GM13977 (cell line): ENCODE measurements at regions not wholly inside any gene's neighbourhood (a gene's known extent, or its start where the extent isn't known, plus 50 kb on each side); places are given as distances from the start of the nearest gene placed in this dataset.

ENCODE experiments used
- DNase-seq: peaks from one replicate; pipeline ENCODE4 v3.0.0; 2012; ENCODE audit warnings: low spot score
- in situ Hi-C: fragments of 300-500 bp; cut with MboI; formaldehyde crosslinking; loops from one replicate; pipeline ENCODE4 v1.12.0; 2022; ENCODE audit warnings: low sequenced_read_pairs, low pct_unique_long_range_greater_than_20kb, mixed read lengths, inconsistent platforms; ENCODE audit not compliant: unreplicated experiment
- TF ChIP-seq, protein P1 (sequence below): IDR thresholded peaks from 2 replicates; pipeline ENCODE4 v1.5.1; 2012; ENCODE audit warnings: mild to moderate bottlenecking, control low read depth; ENCODE audit not compliant: insufficient read depth; ENCODE audit errors: extremely low read depth, missing control alignments

- in situ Hi-C loops: no loop called here
- TF ChIP-seq, protein P1, sequence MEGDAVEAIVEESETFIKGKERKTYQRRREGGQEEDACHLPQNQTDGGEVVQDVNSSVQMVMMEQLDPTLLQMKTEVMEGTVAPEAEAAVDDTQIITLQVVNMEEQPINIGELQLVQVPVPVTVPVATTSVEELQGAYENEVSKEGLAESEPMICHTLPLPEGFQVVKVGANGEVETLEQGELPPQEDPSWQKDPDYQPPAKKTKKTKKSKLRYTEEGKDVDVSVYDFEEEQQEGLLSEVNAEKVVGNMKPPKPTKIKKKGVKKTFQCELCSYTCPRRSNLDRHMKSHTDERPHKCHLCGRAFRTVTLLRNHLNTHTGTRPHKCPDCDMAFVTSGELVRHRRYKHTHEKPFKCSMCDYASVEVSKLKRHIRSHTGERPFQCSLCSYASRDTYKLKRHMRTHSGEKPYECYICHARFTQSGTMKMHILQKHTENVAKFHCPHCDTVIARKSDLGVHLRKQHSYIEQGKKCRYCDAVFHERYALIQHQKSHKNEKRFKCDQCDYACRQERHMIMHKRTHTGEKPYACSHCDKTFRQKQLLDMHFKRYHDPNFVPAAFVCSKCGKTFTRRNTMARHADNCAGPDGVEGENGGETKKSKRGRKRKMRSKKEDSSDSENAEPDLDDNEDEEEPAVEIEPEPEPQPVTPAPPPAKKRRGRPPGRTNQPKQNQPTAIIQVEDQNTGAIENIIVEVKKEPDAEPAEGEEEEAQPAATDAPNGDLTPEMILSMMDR: no peak
- no peak for DNase-seq
Measured at GRCh38 chr6:165229216-165229615, 80.2 kb downstream of the C6orf118 start.

- in situ Hi-C loops: no loop called here
- no peak for DNase-seq
- TF ChIP-seq, protein P1: no peak
Measured at GRCh38 chr6:165227644-165228329, 81.6 kb downstream of the C6orf118 start.

DNA sequence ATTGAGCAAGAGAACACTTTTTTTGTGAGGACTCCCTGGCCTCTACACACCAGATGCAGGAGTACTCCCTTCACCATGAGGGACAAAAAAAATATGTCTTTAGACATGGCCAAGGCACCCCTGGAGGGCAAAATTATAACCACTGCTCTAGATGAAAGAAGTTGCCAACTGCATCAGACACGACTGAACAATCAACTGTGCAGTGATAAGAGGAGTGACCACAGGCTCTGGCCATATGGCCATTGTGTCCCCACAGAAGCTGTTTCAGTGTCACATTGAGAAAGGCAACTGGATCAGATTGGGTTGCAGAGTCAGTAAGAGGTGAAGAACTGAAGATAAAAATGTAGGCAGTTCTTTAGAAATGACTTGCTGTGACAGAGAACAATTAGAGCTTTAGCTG, 85.7 kb downstream of the C6orf118 start:
- in situ Hi-C loops: no loop called here
- no peak for DNase-seq
- TF ChIP-seq, protein P1: no peak

- in situ Hi-C loops: no loop called here
- no peak for DNase-seq
- TF ChIP-seq, protein P1: no peak
Measured at GRCh38 chr6:165223101-165223500, 86.3 kb downstream of the C6orf118 start.

DNA sequence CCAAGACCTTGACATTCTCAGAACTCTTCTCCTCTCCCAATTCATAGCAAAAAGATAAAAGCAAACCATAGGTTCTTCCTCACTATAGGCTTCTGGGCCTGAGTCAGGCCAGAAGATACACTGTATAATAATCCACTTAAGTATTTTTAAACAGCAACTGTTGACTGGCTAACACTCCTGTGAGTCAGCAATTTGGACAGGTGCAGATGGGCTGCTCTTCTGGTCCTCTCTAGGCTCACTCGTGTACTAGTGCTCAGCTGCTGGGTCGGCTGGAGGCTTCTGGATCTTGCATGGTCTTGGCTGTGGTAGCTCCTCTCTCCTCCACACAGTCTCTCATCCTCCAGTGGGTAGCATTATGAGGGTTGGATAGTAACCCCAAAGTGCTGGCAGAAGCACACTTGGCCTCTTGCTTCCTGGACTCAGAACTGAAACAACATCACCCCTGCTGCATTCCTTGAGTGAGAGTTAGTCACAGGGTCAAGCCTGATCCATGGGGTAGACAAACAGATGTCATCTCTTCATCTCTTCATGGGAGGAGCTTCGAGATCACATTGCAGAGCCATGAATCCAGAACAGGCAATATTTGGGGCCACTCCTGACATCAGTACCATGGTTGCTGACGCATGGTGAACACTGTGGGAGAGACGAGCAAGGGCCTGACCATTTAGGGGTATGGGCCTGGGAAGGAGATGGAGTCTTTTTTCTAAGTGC, 86.9 kb downstream of the C6orf118 start:
- in situ Hi-C loops: no loop called here
- DNase-seq: no peak

GRCh38 chr6:165220045-165220444, 89.4 kb downstream of the C6orf118 start:
- in situ Hi-C loops: no loop called here
- TF ChIP-seq, protein P1: no peak
- DNase-seq: no peak

More for the DNA sequence above, 86.9 kb downstream of the C6orf118 start:
- TF ChIP-seq, protein P1: no peak
